HEK293 (cell line): ENCODE measurements at regions not wholly inside any gene's neighbourhood (a gene's known extent, or its start where the extent isn't known, plus 50 kb on each side); places are given as distances from the start of the nearest gene placed in this dataset.

Experiments
- CTCF ChIA-PET: fragments of 350-600 bp; formaldehyde crosslinking; extraction: SDS; loops from one replicate; lab custom pipeline; 2021; ENCODE audit warnings: antibody characterized with exemption; lab: Yijun Ruan, JAX
- POLR2A ChIA-PET: fragments of 300-600 bp; formaldehyde crosslinking; extraction: SDS; loops from one replicate; lab custom pipeline; 2020; ENCODE audit warnings: antibody characterized with exemption, inconsistent platforms; lab: Yijun Ruan, JAX
- H3K27ac ChIP-seq: fragments of 200-500 bp; sonication (Bioruptor generic); 2 replicates; pipeline ENCODE4 v1.5.1; 2014; ENCODE audit warnings: low read depth, low read length, control low read depth, inconsistent platforms; ENCODE audit errors: extremely low read depth
- H3K36me3 ChIP-seq, 2 experiments: fragments of 200-500 bp in 1 of 2; sonication (Bioruptor generic) in 1 of 2; 1 replicate in 1 of 2; 2 replicates in 1 of 2; pipeline ENCODE4 v1.5.1; 2014 to 2017; ENCODE audit warnings: inconsistent platforms in 2 of 2, low read length in 2 of 2; ENCODE audit not compliant: control insufficient read depth in 2 of 2, insufficient read depth in 1 of 2
- H3K4me1 ChIP-seq: fragments of 200-500 bp; sonication (Bioruptor generic); 2 replicates; pipeline ENCODE4 v1.5.1; 2014; ENCODE audit warnings: mild to moderate bottlenecking, low read length, inconsistent platforms; ENCODE audit not compliant: control insufficient read depth, insufficient read depth
- H3K4me3 ChIP-seq: 2 replicates; pipeline ENCODE4 v1.5.1; 2011; ENCODE audit warnings: low read depth, mild to moderate bottlenecking, control low read depth, low read length, moderate library complexity
- H3K9me3 ChIP-seq: fragments of 200-500 bp; sonication (Bioruptor generic); 2 replicates; pipeline ENCODE4 v1.5.1; 2014; ENCODE audit warnings: low read depth, low read length, inconsistent platforms; ENCODE audit not compliant: control insufficient read depth, insufficient read depth
- AEBP2 ChIP-seq: fragments of 450-650 bp; formaldehyde crosslinking; IDR thresholded peaks from 2 replicates; pipeline ENCODE4 v1.5.1; 2016; ENCODE audit warnings: missing biosample characterization, missing genetic modification characterization, borderline replicate concordance
- CTCF ChIP-seq: fragments of 450-650 bp; formaldehyde crosslinking; IDR thresholded peaks from 2 replicates; pipeline ENCODE4 v1.5.1; 2016; ENCODE audit warnings: missing biosample characterization, missing genetic modification characterization
- GFI1B ChIP-seq: fragments of 450-650 bp; formaldehyde crosslinking; IDR thresholded peaks from 2 replicates; pipeline ENCODE4 v1.5.1; 2016; ENCODE audit warnings: missing biosample characterization, missing genetic modification characterization
- GLI4 ChIP-seq: fragments of 450-650 bp; formaldehyde crosslinking; IDR thresholded peaks from 2 replicates; pipeline ENCODE4 v1.5.1; 2016; ENCODE audit warnings: missing biosample characterization, missing genetic modification characterization
- SP3 ChIP-seq: fragments of 450-650 bp; formaldehyde crosslinking; IDR thresholded peaks from 2 replicates; pipeline ENCODE4 v1.5.1; 2016; ENCODE audit warnings: missing biosample characterization, missing genetic modification characterization
- SP7 ChIP-seq: fragments of 450-650 bp; formaldehyde crosslinking; IDR thresholded peaks from 2 replicates; pipeline ENCODE4 v1.5.1; 2016; ENCODE audit warnings: missing biosample characterization, missing genetic modification characterization
- TSHZ1 ChIP-seq: fragments of 450-650 bp; formaldehyde crosslinking; IDR thresholded peaks from 2 replicates; pipeline ENCODE4 v1.5.1; 2016; ENCODE audit warnings: missing biosample characterization, missing genetic modification characterization, borderline replicate concordance
- ZBTB10 ChIP-seq: fragments of 450-650 bp; formaldehyde crosslinking; IDR thresholded peaks from 2 replicates; pipeline ENCODE4 v1.5.1; 2016; ENCODE audit warnings: missing biosample characterization, missing genetic modification characterization
- ZNF157 ChIP-seq: fragments of 450-650 bp; formaldehyde crosslinking; IDR thresholded peaks from 2 replicates; pipeline ENCODE4 v1.5.1; 2016; ENCODE audit warnings: missing biosample characterization, missing genetic modification characterization
- ZNF404 ChIP-seq: fragments of 450-650 bp; formaldehyde crosslinking; IDR thresholded peaks from 2 replicates; pipeline ENCODE4 v1.5.1; 2017; ENCODE audit warnings: missing biosample characterization, missing genetic modification characterization
- ZNF426 ChIP-seq: fragments of 450-650 bp; formaldehyde crosslinking; IDR thresholded peaks from 2 replicates; pipeline ENCODE4 v1.5.1; 2017; ENCODE audit warnings: missing biosample characterization, missing genetic modification characterization, mild to moderate bottlenecking, inconsistent platforms, moderate library complexity
- ZNF433 ChIP-seq: fragments of 450-650 bp; formaldehyde crosslinking; IDR thresholded peaks from 2 replicates; pipeline ENCODE4 v1.5.1; 2016; ENCODE audit warnings: missing biosample characterization, missing genetic modification characterization, low read depth
- ZNF549 ChIP-seq: fragments of 450-650 bp; IDR thresholded peaks from 2 replicates; pipeline ENCODE4 v1.5.1; 2018; ENCODE audit warnings: missing biosample characterization, missing genetic modification characterization, mild to moderate bottlenecking, inconsistent platforms, moderate library complexity
- ZNF624 ChIP-seq: fragments of 450-650 bp; formaldehyde crosslinking; IDR thresholded peaks from 2 replicates; pipeline ENCODE4 v1.5.1; 2017; ENCODE audit warnings: missing biosample characterization, missing genetic modification characterization
- ZNF629 ChIP-seq: fragments of 450-650 bp; formaldehyde crosslinking; IDR thresholded peaks from 2 replicates; pipeline ENCODE4 v1.5.1; 2017; ENCODE audit warnings: missing biosample characterization, missing genetic modification characterization
- ZNF664 ChIP-seq: fragments of 450-650 bp; formaldehyde crosslinking; IDR thresholded peaks from 2 replicates; pipeline ENCODE4 v1.5.1; 2016; ENCODE audit warnings: missing biosample characterization, missing genetic modification characterization
- ZNF768 ChIP-seq: fragments of 450-650 bp; formaldehyde crosslinking; IDR thresholded peaks from 2 replicates; pipeline ENCODE4 v1.5.1; 2018; ENCODE audit warnings: missing biosample characterization, mild to moderate bottlenecking, missing genetic modification characterization
- ZSCAN16 ChIP-seq: fragments of 450-650 bp; formaldehyde crosslinking; IDR thresholded peaks from 2 replicates; pipeline ENCODE4 v1.5.1; 2016; ENCODE audit warnings: missing biosample characterization, missing genetic modification characterization
- ZXDB ChIP-seq: fragments of 450-650 bp; formaldehyde crosslinking; IDR thresholded peaks from 2 replicates; pipeline ENCODE4 v1.5.1; 2016; ENCODE audit warnings: missing biosample characterization, missing genetic modification characterization
- TF ChIP-seq, protein P1 (sequence below): fragments of 450-650 bp; formaldehyde crosslinking; IDR thresholded peaks from 2 replicates; pipeline ENCODE4 v1.5.1; 2017; ENCODE audit warnings: missing biosample characterization, missing genetic modification characterization

DNA sequence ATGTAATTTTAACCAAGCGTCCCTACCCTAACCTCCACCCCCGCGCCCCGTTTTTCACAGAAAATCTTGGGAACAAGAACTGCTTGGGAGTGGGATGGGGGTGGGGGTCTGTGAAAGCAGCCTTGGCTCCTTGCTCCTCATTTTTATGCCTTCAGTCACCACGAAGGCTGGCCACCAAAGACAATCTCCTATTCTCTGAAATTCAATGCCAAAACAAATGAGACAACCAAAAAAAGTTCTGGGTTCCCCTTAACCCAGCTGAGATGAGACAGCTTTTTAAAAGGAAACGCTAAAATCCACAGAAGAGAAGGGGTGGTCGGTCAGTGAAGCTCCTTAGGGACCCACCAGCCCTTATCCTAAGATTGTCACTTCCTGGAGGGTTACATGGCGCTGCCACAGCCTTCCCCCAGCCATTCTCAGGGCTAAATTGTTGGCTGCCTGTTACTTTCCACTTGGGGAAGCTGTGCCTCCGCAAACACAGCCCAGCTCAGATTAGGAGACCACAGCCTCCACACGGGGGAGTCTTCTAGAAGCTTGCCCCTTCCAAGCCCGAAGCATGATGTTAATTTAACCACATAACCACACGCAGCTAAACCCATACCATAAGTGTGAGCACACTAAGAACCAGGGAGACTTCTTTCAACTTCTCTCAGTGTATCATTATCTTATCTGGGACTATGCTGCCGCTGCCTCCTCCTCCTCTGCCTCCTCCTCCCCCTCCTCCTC is 136.3 kb downstream of the FOXD1 start:
- POLR2A ChIA-PET: interaction anchor here (1.2 kb wide), 1 partner anchor 136 kb away, joined by 3 read pairs; the partner anchor contains the start of gene FOXD1
- H3K27ac ChIP-seq: peak overlapping the region; percentile 61; the same call in 1 of the 2 replicates
- peak; percentile 64 for TF ChIP-seq CTCF
- 0 out of 2 replicates have a peak, but pooled peaks have one; percentile 36 for TF ChIP-seq ZNF664
- TF ChIP-seq ZNF768 (tag by site-specific recombination): no peak
- TF ChIP-seq, protein P1, sequence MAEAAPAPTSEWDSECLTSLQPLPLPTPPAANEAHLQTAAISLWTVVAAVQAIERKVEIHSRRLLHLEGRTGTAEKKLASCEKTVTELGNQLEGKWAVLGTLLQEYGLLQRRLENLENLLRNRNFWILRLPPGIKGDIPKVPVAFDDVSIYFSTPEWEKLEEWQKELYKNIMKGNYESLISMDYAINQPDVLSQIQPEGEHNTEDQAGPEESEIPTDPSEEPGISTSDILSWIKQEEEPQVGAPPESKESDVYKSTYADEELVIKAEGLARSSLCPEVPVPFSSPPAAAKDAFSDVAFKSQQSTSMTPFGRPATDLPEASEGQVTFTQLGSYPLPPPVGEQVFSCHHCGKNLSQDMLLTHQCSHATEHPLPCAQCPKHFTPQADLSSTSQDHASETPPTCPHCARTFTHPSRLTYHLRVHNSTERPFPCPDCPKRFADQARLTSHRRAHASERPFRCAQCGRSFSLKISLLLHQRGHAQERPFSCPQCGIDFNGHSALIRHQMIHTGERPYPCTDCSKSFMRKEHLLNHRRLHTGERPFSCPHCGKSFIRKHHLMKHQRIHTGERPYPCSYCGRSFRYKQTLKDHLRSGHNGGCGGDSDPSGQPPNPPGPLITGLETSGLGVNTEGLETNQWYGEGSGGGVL (tag by site-specific recombination): peak; percentile 66
- TF ChIP-seq, all 188 proteins: peak for 3
- CTCF ChIA-PET: interaction anchor here (0.6 to 1.1 kb wide), 3 partner anchors 14 to 96 kb away, joined by 3 to 5 read pairs (median 3); no protein-coding TSS in a partner anchor
- Histone ChIP-seq H3K36me3 (no peaks in the 10 kb centered on the region), H3K4me1 (peaks cover 10% of the 10 kb centered on the region; the same call in 1 of the 2 replicates), H3K9me3 (no peaks in the 10 kb centered on the region), H3K4me3 (no peak overlapping the region)

DNA sequence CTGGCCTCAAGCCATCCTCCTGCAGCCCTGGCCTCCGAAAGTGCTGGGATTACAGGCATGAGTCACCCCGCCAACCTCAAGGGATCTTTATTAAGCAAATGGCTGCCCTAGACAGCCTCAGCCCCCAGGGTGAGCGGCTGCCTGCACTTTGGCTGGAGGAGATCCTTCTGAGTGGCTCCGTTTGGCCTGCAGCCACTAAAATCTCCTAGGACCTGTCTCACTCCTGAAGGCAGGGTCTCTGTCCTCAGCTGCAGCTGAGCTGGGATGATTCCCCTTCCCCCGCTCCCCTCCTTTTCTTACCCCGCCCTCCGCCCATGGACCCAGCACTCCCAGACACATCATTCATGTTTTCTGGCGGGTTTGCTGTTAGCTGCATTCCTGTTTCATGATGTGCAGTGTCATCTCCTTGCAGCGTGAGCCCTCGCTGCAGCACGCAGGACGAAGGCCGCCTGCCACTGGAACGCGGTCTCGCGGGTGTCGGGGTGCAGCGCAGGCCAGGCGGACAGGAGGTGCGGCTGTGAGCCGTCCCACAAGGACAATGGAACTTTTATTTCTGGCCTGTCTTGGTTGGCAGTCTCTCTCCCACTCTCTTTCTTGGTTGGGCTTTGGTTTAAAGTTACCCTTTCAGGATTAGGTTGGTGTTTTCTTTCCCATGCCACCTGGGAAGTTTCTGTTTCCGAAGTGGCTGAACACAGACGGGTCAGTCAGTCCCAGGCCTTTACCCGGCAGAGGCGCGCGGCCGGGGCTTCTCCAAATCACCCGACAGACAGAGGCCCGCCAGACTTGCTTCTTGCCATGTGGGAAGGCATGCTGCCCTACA is 137.1 kb downstream of the FOXD1 start:
- Histone ChIP-seq H3K4me1 (peaks cover 10% of the 10 kb centered on the region; the same call in 1 of the 2 replicates), H3K9me3 (no peaks in the 10 kb centered on the region), H3K27ac (peak overlapping the region; percentile 61), H3K4me3 (no peak overlapping the region), H3K36me3 (no peaks in the 10 kb centered on the region)
- CTCF ChIA-PET: interaction anchor here (0.6 to 1.1 kb wide), 6 partner anchors 12 to 121 kb away, joined by 3 to 5 read pairs (median 3); no protein-coding TSS in a partner anchor
- POLR2A ChIA-PET: interaction anchor here (0.6 to 1.2 kb wide), 2 partner anchors 137 to 358 kb away, joined by 3 to 4 read pairs; partner anchors contain the start of gene FOXD1
- TF ChIP-seq ZBTB10 (tag by site-specific recombination): no peak
- TF ChIP-seq SP3 (tag by site-specific recombination): no peak
- TF ChIP-seq ZNF629 (tag by site-specific recombination): no peak
- TF ChIP-seq SP7: peak; percentile 68
- no peak for TF ChIP-seq GFI1B (tag by site-specific recombination)
- no peak for TF ChIP-seq ZNF624 (tag by site-specific recombination)
- no peak for TF ChIP-seq GLI4 (tag by site-specific recombination)
- no peak for TF ChIP-seq ZXDB
- TF ChIP-seq ZNF549 (tag by site-specific recombination): no peak
- no peak for TF ChIP-seq ZNF404 (tag by site-specific recombination)
- TF ChIP-seq ZNF433 (tag by site-specific recombination): no peak
- no peak for TF ChIP-seq AEBP2 (tag by site-specific recombination)
- TF ChIP-seq ZNF157 (tag by site-specific recombination): no peak
- no peak for TF ChIP-seq ZNF426 (tag by site-specific recombination)
- TF ChIP-seq TSHZ1 (tag by site-specific recombination): no peak
- no peak for TF ChIP-seq ZSCAN16 (tag by site-specific recombination)
